Neural cell (in vitro differentiated cells): ENCODE measurements at regions not wholly inside any gene's neighbourhood (a gene's known extent, or its start where the extent isn't known, plus 50 kb on each side); places are given as distances from the start of the nearest gene placed in this dataset.

Experiments used
- H2AFZ ChIP-seq: fragments of 200-600, 300-800 bp; sonication (generic), shearing (Covaris generic); 2 replicates; pipeline ENCODE4 v1.6.0; 2014; ENCODE audit warnings: low read depth, mild to moderate bottlenecking, antibody characterized with exemption, low read length, moderate library complexity
- H3F3A ChIP-seq: fragments of 200-600 bp; shearing (Covaris generic); 2 replicates; pipeline ENCODE4 v1.6.1; 2016; ENCODE audit warnings: mild to moderate bottlenecking, moderate library complexity, mixed read lengths, antibody characterized with exemption, low read length; ENCODE audit not compliant: insufficient read depth, poor library complexity, severe bottlenecking
- H3K27ac ChIP-seq: fragments of 200-600, 300-800 bp; sonication (generic), shearing (Covaris generic); 2 replicates; pipeline ENCODE4 v1.5.1; 2014; ENCODE audit warnings: mild to moderate bottlenecking, low read length, moderate library complexity
- H3K27me3 ChIP-seq: fragments of 300-800, 200-600 bp; sonication (generic), shearing (Covaris generic); 2 replicates; pipeline ENCODE4 v1.6.0; 2014; ENCODE audit warnings: mild to moderate bottlenecking, low read depth, low read length, moderate library complexity; ENCODE audit not compliant: insufficient read depth
- H3K36me3 ChIP-seq: fragments of 300-800, 200-600 bp; sonication (generic), shearing (Covaris generic); 2 replicates; pipeline ENCODE4 v1.5.1; 2014; ENCODE audit warnings: mild to moderate bottlenecking, antibody characterized with exemption, low read length, moderate library complexity; ENCODE audit not compliant: insufficient read depth
- H3K4me2 ChIP-seq: fragments of 300-800, 200-600 bp; sonication (generic), shearing (Covaris generic); 2 replicates; pipeline ENCODE4 v1.6.0; 2014; ENCODE audit warnings: mild to moderate bottlenecking, low read length
- H3K4me3 ChIP-seq: fragments of 300-800, 200-600 bp; sonication (generic), shearing (Covaris generic); 2 replicates; pipeline ENCODE4 v1.5.1; 2014; ENCODE audit warnings: mild to moderate bottlenecking, low read length, moderate library complexity
- H3K79me2 ChIP-seq: fragments of 200-600 bp; shearing (Covaris generic); replicated peaks from 2 replicates; pipeline ENCODE4 v1.6.0; 2014; ENCODE audit warnings: mild to moderate bottlenecking, low read length, moderate library complexity; ENCODE audit not compliant: insufficient read depth
- H3K9ac ChIP-seq: fragments of 300-800, 200-600 bp; sonication (generic), shearing (Covaris generic); 2 replicates; pipeline ENCODE4 v1.6.1; 2016; ENCODE audit warnings: mild to moderate bottlenecking, low read length, mixed read lengths
- H3K9me2 ChIP-seq: fragments of 200-600 bp; shearing (Covaris generic); 2 replicates; pipeline ENCODE4 v1.6.1; 2016; ENCODE audit warnings: mild to moderate bottlenecking, low read length, mixed read lengths; ENCODE audit not compliant: insufficient read depth
- H3K9me3 ChIP-seq: fragments of 200-600, 300-800 bp; sonication (generic), shearing (Covaris generic); 2 replicates; pipeline ENCODE4 v1.6.1; 2016; ENCODE audit warnings: mild to moderate bottlenecking, mixed run types, low read length, moderate library complexity, mixed read lengths
- H4K20me1 ChIP-seq: fragments of 200-600 bp; shearing (Covaris generic); 2 replicates; pipeline ENCODE4 v1.6.1; 2016; ENCODE audit warnings: mild to moderate bottlenecking, mixed run types; ENCODE audit not compliant: insufficient read depth
- EP300 ChIP-seq: fragments of 450-650 bp; conservative IDR thresholded peaks from 2 replicates; pipeline ENCODE4 v1.6.1; 2014; ENCODE audit warnings: antibody characterized with exemption, mild to moderate bottlenecking, moderate library complexity; ENCODE audit not compliant: poor library complexity, severe bottlenecking
- EZH2 ChIP-seq: fragments of 200-600, 300-800 bp; shearing (Covaris generic), sonication (generic); IDR thresholded peaks from 2 replicates; pipeline ENCODE4 v1.6.1; 2014; ENCODE audit warnings: antibody characterized with exemption, low read length, borderline replicate concordance, mild to moderate bottlenecking; ENCODE audit not compliant: insufficient read depth, poor library complexity, severe bottlenecking
- MXI1 ChIP-seq: fragments of 450-650 bp; conservative IDR thresholded peaks from 2 replicates; pipeline ENCODE4 v1.6.1; 2014; ENCODE audit warnings: antibody characterized with exemption, mild to moderate bottlenecking; ENCODE audit not compliant: poor library complexity, severe bottlenecking
- POLR2AphosphoS5 ChIP-seq: IDR thresholded peaks from 2 replicates; pipeline ENCODE4 v1.6.1; 2012
- RAD21 ChIP-seq: fragments of 450-650 bp; conservative IDR thresholded peaks from 2 replicates; pipeline ENCODE4 v1.6.1; 2014; ENCODE audit warnings: antibody characterized with exemption, mild to moderate bottlenecking, moderate library complexity
- SMC3 ChIP-seq: fragments of 450-650 bp; conservative IDR thresholded peaks from 2 replicates; pipeline ENCODE4 v1.6.1; 2014; ENCODE audit warnings: antibody characterized with exemption, mild to moderate bottlenecking, moderate library complexity; ENCODE audit not compliant: poor library complexity
- TAF1 ChIP-seq: IDR thresholded peaks from 2 replicates; pipeline ENCODE4 v1.6.1; 2012; ENCODE audit warnings: low read depth
- TF ChIP-seq, protein P1 (sequence below): fragments of 450-650 bp; IDR thresholded peaks from 2 replicates; pipeline ENCODE4 v1.5.1; 2014; ENCODE audit warnings: antibody characterized with exemption, mild to moderate bottlenecking, moderate library complexity; ENCODE audit not compliant: poor library complexity, severe bottlenecking
- TF ChIP-seq, protein P2 (sequence below): IDR thresholded peaks from 2 replicates; pipeline ENCODE4 v1.6.1; 2012; ENCODE audit warnings: borderline replicate concordance

DNA sequence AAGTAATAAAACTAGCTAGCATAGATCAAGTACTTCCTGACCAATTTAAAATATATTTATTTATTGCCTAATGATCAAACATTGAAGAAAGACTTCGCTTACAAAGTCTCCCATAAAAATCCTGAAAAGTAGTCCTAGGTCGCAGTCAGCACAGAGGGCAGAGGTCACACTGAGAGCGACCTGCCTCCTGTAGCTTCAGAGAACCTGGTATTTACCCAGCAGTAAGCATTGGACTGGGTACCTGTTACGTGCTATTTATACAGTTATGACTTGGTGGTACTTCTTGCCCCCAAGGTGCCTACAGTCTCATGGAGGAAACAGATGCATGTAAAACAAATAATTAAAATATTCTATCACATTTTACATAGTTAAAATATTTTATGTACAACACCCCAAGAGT lies 274.1 kb upstream of the G2E3 start:
- Histone ChIP-seq H3K9me3 (no peaks in the 10 kb centered on the region), H4K20me1 (no peaks in the 10 kb centered on the region), H3K9me2 (no peaks in the 10 kb centered on the region), H3K4me2 (no peak overlapping the region), H3F3A (no peaks in the 10 kb centered on the region), H3K36me3 (no peaks in the 10 kb centered on the region), H3K9ac (no peak overlapping the region), H3K4me3 (no peak overlapping the region), H3K79me2 (no peaks in the 10 kb centered on the region), H3K27ac (no peak overlapping the region), H2AFZ (no peak overlapping the region), H3K27me3 (no peaks in the 10 kb centered on the region)
- TF ChIP-seq POLR2AphosphoS5: no peak
- no peak for TF ChIP-seq EZH2
- TF ChIP-seq RAD21: no peak
- TF ChIP-seq TAF1: no peak
- no peak for TF ChIP-seq SMC3
- TF ChIP-seq EP300: no peak
- no peak for TF ChIP-seq MXI1
- TF ChIP-seq, protein P1, sequence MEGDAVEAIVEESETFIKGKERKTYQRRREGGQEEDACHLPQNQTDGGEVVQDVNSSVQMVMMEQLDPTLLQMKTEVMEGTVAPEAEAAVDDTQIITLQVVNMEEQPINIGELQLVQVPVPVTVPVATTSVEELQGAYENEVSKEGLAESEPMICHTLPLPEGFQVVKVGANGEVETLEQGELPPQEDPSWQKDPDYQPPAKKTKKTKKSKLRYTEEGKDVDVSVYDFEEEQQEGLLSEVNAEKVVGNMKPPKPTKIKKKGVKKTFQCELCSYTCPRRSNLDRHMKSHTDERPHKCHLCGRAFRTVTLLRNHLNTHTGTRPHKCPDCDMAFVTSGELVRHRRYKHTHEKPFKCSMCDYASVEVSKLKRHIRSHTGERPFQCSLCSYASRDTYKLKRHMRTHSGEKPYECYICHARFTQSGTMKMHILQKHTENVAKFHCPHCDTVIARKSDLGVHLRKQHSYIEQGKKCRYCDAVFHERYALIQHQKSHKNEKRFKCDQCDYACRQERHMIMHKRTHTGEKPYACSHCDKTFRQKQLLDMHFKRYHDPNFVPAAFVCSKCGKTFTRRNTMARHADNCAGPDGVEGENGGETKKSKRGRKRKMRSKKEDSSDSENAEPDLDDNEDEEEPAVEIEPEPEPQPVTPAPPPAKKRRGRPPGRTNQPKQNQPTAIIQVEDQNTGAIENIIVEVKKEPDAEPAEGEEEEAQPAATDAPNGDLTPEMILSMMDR: no peak
- TF ChIP-seq, protein P2, sequence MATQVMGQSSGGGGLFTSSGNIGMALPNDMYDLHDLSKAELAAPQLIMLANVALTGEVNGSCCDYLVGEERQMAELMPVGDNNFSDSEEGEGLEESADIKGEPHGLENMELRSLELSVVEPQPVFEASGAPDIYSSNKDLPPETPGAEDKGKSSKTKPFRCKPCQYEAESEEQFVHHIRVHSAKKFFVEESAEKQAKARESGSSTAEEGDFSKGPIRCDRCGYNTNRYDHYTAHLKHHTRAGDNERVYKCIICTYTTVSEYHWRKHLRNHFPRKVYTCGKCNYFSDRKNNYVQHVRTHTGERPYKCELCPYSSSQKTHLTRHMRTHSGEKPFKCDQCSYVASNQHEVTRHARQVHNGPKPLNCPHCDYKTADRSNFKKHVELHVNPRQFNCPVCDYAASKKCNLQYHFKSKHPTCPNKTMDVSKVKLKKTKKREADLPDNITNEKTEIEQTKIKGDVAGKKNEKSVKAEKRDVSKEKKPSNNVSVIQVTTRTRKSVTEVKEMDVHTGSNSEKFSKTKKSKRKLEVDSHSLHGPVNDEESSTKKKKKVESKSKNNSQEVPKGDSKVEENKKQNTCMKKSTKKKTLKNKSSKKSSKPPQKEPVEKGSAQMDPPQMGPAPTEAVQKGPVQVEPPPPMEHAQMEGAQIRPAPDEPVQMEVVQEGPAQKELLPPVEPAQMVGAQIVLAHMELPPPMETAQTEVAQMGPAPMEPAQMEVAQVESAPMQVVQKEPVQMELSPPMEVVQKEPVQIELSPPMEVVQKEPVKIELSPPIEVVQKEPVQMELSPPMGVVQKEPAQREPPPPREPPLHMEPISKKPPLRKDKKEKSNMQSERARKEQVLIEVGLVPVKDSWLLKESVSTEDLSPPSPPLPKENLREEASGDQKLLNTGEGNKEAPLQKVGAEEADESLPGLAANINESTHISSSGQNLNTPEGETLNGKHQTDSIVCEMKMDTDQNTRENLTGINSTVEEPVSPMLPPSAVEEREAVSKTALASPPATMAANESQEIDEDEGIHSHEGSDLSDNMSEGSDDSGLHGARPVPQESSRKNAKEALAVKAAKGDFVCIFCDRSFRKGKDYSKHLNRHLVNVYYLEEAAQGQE: no peak

DNA sequence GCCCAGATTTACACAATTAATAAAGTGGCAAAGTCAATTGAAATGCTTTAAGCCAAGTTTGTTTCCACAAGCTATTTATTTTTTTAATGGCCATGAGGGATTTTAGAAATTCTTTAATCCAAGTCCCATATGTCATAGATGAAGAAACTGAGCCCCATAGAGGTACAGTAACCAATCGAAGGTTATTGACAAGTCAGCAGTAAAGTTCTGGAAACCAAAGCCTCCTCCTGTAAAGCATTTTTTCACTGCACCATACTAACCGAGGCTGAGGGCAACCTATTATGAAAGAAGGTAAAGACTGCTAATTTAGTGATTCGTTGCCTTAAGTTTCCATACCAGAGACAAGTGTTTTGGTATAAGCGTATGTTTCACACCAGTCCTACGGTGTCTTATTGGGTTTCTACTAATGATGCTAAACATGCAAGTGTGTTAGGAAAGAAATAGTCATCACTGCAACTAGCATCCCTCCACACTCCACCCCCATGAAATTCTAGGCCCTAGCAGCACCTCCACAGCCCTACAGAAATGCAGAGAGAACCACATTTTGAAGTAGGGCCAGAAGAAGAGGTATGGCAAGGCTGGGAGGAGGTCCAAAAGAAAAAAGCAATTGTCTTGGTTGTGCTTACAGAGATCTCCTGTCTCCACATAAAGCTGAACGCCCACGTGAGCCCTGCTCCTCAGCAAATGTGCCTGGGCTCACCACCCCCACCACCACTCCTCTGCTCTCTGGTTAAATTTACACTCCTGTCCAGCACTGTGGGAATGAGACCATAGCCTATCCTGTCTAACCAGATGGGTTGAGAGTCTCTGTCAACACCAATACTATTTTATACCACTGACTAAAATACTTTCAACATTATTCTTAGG lies 271.1 kb upstream of the G2E3 start:
- Histone ChIP-seq H3K4me2 (no peak overlapping the region), H4K20me1 (no peaks in the 10 kb centered on the region), H3K36me3 (no peaks in the 10 kb centered on the region), H3K27me3 (no peaks in the 10 kb centered on the region), H2AFZ (no peak overlapping the region), H3K9ac (no peak overlapping the region), H3K9me2 (no peaks in the 10 kb centered on the region), H3F3A (no peaks in the 10 kb centered on the region), H3K9me3 (no peaks in the 10 kb centered on the region), H3K27ac (no peak overlapping the region), H3K4me3 (no peak overlapping the region), H3K79me2 (no peaks in the 10 kb centered on the region)
- TF ChIP-seq, protein P2: no peak
- TF ChIP-seq EZH2: no peak
- TF ChIP-seq MXI1: no peak
- no peak for TF ChIP-seq TAF1
- TF ChIP-seq, protein P1: no peak
- no peak for TF ChIP-seq SMC3
- TF ChIP-seq POLR2AphosphoS5: no peak
- TF ChIP-seq RAD21: no peak
- no peak for TF ChIP-seq EP300
